HT1080 (cell line): ENCODE measurements at regions not wholly inside any gene's neighbourhood (a gene's known extent, or its start where the extent isn't known, plus 50 kb on each side); places are given as distances from the start of the nearest gene placed in this dataset.
A peak's percentile ranks its signal among the peaks of the same experiment; 100 is the strongest.
"Not testable (repeated sequence)": the region's sequence is repeated elsewhere in the genome, so short reads cannot be mapped to it uniquely, and the experiment has no call there.

Experiments used
- DNase-seq: peaks from one replicate; pipeline ENCODE4 v3.0.0-alpha.2; 2015; ENCODE audit warnings: low read depth

- peak; percentile 64 for DNase-seq
Measured at GRCh38 chr6:8180327-8181159, 78.2 kb upstream of the EEF1E1 start.

DNA sequence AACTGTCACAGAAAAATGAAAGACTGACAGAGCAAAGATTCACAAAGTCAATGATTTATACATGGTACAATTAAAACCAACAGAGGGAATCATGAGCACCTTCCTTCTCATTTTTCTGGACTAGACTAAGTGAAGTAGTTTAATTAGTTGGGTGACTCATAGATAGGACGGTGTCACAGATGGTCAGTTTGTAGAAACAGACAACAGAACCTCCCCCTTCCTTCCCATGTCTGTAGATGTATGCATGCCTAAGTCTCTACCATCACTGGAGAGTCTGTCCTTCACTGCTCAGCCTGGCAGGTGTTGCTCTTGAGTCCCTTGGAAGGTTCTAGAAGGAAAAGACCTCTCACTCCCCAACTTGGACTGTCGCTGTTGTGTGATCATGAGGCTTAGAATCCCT lies 75.4 kb upstream of the EEF1E1 start:
- DNase-seq: no peak

DNA sequence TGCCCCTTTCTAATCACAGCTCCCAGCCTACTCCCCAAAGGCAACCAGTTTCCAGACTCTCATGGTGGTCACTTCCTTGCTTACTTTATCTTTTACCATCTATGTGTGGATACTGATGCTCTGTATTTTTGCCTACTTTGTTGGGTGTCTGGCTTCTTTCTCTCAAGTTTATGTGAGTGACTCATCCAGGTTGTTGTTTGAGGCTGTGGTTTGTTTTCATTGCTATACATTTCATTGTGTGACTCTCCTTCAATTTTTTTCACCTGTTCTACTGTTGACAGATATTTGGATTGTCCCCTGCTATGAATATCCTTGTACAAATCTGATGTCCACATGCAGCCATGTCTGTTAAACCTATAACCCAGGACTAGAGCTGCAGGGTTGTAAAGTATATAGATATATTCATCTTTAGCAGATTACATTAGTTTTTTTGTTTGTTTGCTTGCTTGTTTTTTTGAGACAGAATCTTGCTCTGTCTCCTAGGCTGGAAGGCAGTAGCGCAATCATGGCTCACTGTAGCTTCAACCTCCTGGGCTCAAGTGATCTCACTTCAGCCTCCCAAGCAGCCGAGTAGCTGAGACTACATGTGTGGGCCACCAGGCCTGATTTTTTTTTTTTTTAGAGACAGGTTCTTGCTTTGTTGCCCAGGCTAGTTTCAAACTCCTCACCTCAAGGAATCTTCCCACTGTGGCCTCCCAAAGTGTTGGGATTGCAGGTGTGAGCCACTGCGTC lies 72.9 kb upstream of the EEF1E1 start:
- DNase-seq: no peak

GRCh38 chr6:8174571-8174970 lies 72.2 kb upstream of the EEF1E1 start:
- DNase-seq: no peak

- DNase-seq: no peak
Measured at GRCh38 chr6:8172530-8172929, 70.2 kb upstream of the EEF1E1 start.

GRCh38 chr6:8170754-8171153 lies 68.4 kb upstream of the EEF1E1 start:
- DNase-seq: no peak

DNA sequence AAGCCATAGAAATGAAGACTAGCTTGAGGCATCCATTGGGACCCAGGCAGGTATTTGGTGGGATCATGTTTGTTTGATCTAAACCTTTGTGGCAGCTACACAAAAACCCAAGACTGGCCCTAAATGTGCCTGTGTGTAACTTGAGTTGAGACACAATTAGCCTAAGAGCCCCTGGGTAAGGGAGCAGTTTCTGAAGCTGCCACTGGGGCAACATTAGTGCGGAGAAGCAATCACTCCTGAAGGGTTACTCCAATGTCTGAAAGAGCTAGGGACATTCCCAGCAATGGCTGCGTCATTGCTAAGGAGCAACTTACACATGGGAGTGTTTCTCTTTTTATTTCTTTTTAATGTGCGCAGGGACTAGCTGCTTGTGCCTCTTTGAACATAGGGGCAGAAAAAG lies 67.9 kb upstream of the EEF1E1 start:
- DNase-seq: no peak

DNA sequence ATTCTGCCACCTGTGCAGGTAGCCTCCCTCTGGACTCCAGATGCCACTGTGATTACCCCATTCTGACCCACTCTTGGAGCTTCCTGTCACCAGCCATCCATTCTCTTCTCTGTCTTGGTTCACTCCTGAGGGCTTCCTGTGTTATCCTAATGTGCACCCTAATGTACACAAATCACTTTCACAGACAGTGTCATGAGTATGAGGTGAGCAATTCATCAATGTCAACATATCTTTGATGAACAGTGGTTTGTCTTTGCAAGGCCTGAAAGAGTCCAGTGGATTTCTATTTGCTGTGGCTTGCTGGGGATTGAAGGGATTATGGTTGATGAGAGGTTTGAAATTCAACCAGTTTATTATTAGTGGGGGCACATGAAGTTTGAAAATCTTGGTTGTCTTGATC lies 63.8 kb upstream of the EEF1E1 start:
- DNase-seq: no peak

- not testable (repeated sequence) for DNase-seq
Measured at GRCh38 chr6:8165008-8165407, 62.7 kb upstream of the EEF1E1 start.

- DNase-seq: not testable (repeated sequence)
Measured at GRCh38 chr6:8164281-8164680, 61.9 kb upstream of the EEF1E1 start.

GRCh38 chr6:8159966-8160365 lies 57.6 kb upstream of the EEF1E1 start:
- DNase-seq: no peak

DNA sequence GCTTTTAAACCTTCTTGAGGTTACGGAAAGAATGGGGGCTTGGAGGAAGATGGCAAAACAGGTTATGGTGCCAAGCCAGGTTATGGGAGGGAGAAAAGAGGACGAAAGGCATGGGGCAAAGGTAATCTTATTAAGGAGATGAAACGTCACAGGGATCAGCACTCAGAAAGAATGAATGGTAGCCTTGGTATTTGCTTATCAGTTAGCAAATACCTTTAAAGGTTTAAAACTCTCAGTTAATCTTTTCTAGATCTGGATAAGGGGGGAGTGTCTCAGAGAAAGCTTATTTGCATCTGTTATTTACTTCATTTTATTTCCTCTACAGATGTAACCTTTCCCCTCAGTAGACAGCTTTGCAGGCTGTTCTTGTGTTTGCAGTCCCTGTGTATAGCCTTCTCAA lies 55.5 kb upstream of the EEF1E1 start:
- no peak for DNase-seq

- DNase-seq: no peak
Measured at GRCh38 chr6:8155259-8156012, 53.1 kb upstream of the EEF1E1 start.
